HEK293T (cell line): ENCODE measurements at regions not wholly inside any gene's neighbourhood (a gene's known extent, or its start where the extent isn't known, plus 50 kb on each side); places are given as distances from the start of the nearest gene placed in this dataset.

Experiments used
- CTCF ChIA-PET: fragments of 350-600 bp; formaldehyde crosslinking; extraction: SDS; loops from one replicate; lab custom pipeline; 2021; ENCODE audit warnings: antibody characterized with exemption, inconsistent platforms; lab: Yijun Ruan, JAX
- POLR2A ChIA-PET: fragments of 350-600 bp; formaldehyde crosslinking; extraction: SDS; loops from one replicate; lab custom pipeline; 2020; ENCODE audit warnings: antibody characterized with exemption, inconsistent platforms; lab: Yijun Ruan, JAX
- DNase-seq: peaks from one replicate; pipeline ENCODE4 v3.0.0; 2012; ENCODE audit warnings: mixed read lengths; ENCODE audit errors: extremely low spot score
- ARNT ChIP-seq: fragments of 450-650 bp; IDR thresholded peaks from 2 replicates; pipeline ENCODE4 v1.6.1; 2017; ENCODE audit warnings: mild to moderate bottlenecking
- BHLHE40 ChIP-seq: fragments of 450-650 bp; IDR thresholded peaks from 2 replicates; pipeline ENCODE4 v1.6.1; 2016; ENCODE audit warnings: mild to moderate bottlenecking, moderate library complexity, borderline replicate concordance
- CTBP1 ChIP-seq: fragments of 450-650 bp; IDR thresholded peaks from 2 replicates; pipeline ENCODE4 v1.6.1; 2016; ENCODE audit warnings: borderline replicate concordance
- ELF4 ChIP-seq: fragments of 450-650 bp; IDR thresholded peaks from 2 replicates; pipeline ENCODE4 v1.6.1; 2017; ENCODE audit warnings: antibody characterized with exemption
- FOXA1 ChIP-seq: fragments of 450-650 bp; IDR thresholded peaks from 2 replicates; pipeline ENCODE4 v1.6.1; 2016; ENCODE audit warnings: mild to moderate bottlenecking
- FOXK2 ChIP-seq: fragments of 450-650 bp; IDR thresholded peaks from 2 replicates; pipeline ENCODE4 v1.6.1; 2016; ENCODE audit warnings: mild to moderate bottlenecking
- FOXM1 ChIP-seq: fragments of 450-650 bp; IDR thresholded peaks from 2 replicates; pipeline ENCODE4 v1.6.1; 2017; ENCODE audit warnings: mild to moderate bottlenecking, borderline replicate concordance
- HDGF ChIP-seq: fragments of 450-650 bp; IDR thresholded peaks from 2 replicates; pipeline ENCODE4 v1.6.1; 2017; ENCODE audit warnings: antibody characterized with exemption, borderline replicate concordance
- L3MBTL2 ChIP-seq: fragments of 450-650 bp; conservative IDR thresholded peaks from 2 replicates; pipeline ENCODE4 v1.6.1; 2016; ENCODE audit warnings: mild to moderate bottlenecking
- LEF1 ChIP-seq: fragments of 450-650 bp; IDR thresholded peaks from 2 replicates; pipeline ENCODE4 v1.6.1; 2017; ENCODE audit warnings: mild to moderate bottlenecking, borderline replicate concordance
- NFRKB ChIP-seq: fragments of 450-650 bp; IDR thresholded peaks from 2 replicates; pipeline ENCODE4 v1.6.1; 2016; ENCODE audit warnings: mild to moderate bottlenecking, moderate library complexity
- SP1 ChIP-seq: fragments of 450-650 bp; IDR thresholded peaks from 2 replicates; pipeline ENCODE4 v1.6.1; 2017
- SUZ12 ChIP-seq: fragments of 450-650 bp; IDR thresholded peaks from 2 replicates; pipeline ENCODE4 v1.6.1; 2016; ENCODE audit warnings: mild to moderate bottlenecking
- TARDBP ChIP-seq: fragments of 450-650 bp; IDR thresholded peaks from 2 replicates; pipeline ENCODE4 v1.6.1; 2016
- ZNF384 ChIP-seq: fragments of 450-650 bp; IDR thresholded peaks from 2 replicates; pipeline ENCODE4 v1.6.1; 2016
- TF ChIP-seq, protein P1 (sequence below): fragments of 450-650 bp; IDR thresholded peaks from 2 replicates; pipeline ENCODE4 v1.6.1; 2016

DNA sequence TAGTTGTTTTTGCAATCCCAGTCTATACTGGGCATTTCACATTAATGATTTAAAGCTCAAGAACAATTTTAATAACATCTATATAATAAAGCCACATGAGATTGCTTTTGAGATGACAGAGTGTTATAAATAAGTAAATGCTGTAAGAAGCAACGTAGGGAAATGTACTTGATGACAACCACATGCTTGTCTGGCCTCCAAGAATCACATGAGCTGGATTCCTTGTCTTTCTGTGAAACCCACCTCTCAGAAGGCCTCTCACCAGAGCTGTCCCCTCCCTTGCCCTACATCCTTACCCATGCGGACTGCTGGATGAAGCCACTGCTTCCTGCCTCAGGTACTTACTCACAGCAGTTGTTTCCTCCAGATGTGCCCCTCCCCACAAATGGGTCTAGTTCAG is 145.1 kb upstream of the CTTNBP2NL start:
- no peak for DNase-seq
- TF ChIP-seq ZNF384 (no peak), LEF1 (no peak), BHLHE40 (no peak), L3MBTL2 (no peak), HDGF (no peak), NFRKB (no peak), FOXM1 (no peak), SP1 (no peak)
- TF ChIP-seq, protein P1, sequence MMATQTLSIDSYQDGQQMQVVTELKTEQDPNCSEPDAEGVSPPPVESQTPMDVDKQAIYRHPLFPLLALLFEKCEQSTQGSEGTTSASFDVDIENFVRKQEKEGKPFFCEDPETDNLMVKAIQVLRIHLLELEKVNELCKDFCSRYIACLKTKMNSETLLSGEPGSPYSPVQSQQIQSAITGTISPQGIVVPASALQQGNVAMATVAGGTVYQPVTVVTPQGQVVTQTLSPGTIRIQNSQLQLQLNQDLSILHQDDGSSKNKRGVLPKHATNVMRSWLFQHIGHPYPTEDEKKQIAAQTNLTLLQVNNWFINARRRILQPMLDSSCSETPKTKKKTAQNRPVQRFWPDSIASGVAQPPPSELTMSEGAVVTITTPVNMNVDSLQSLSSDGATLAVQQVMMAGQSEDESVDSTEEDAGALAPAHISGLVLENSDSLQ, result no peak
- ChIA-PET CTCF (no interaction called here), POLR2A (no interaction called here)

DNA sequence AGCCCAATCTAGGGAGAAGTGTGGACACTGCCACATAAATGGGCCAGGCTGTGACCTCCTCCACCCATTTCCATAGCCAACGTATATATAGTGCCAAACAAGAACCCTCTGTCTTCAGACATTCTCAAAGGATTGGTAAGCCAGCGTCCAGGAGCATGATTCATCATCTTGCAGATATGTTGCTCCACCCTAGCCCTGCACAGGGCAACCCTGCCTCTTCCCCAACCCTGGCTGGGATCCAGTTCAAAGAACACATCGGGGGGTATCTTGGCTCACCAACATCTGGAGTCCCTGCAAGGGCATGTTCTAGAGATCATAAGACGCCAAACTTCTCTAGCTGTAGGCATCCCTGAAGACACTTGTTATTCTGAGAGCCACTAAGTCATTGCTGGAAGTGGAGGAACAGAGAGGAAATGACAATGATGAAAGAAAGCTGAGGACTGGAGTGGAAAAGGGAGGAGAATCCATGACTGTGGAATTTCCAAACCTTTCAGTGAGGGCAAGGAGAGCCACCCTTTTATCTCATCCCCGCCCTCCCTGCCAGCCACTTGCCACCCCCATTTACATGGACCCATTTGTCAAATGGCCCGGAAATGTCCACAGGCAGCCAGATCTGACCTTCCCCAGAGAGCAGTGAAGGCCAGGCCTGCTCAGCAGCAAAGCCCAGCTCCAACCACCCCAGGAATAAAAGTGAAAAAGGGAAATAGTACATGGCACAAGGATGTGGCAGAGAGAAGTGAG is 144.1 kb upstream of the CTTNBP2NL start:
- no peak for TF ChIP-seq TARDBP
- no peak for TF ChIP-seq SUZ12
- no peak for TF ChIP-seq ARNT
- TF ChIP-seq NFRKB, result no peak
- TF ChIP-seq BHLHE40, result no peak
- no peak for DNase-seq
- POLR2A ChIA-PET, result no interaction called here
- CTCF ChIA-PET, result interaction anchor here (0.6 kb wide), 1 partner anchor 15 kb away, joined by 3 read pairs; no protein-coding TSS in a partner anchor

DNA sequence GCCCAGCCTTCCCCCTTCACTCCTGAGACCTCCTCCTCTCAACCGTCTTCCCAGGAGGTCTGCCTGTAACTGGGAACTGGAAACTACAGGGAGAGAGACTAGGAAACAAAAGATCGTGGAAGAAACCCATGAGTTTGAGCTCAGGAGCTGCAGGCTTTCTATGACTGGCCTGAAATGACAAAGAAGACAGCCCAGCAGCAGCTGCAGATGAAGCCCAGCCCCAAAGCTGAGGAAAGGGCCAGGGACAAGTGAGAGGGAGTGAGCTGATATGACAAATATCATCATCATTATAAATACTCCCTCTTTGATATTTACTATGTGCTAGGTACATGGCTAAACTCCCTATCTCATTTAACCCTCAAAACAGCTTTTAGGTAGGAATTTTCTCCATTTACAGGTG is 142.6 kb upstream of the CTTNBP2NL start:
- DNase-seq, result no peak
- TF ChIP-seq, protein P1, result no peak
- TF ChIP-seq TARDBP (no peak), CTBP1 (no peak), NFRKB (no peak)
- POLR2A ChIA-PET, result no interaction called here
- CTCF ChIA-PET, result no interaction called here

DNA sequence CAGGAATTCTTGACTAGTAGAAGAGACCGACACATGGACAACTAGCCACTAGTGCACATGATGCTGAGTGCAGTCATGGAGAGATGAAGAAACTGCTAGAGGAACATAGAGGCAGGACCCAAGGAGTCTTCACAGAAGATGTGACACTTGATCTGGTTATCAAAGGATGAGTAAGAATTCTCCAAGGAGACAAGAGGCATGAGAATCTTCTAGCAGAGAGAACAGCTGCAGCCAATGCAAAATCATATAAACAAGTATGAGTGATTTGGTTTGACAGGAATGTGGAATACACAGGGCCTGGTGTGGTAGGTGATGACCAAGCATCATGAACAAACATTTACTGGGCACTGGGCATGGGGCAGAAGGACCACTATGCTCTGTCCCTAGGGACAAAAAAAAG is 140.9 kb upstream of the CTTNBP2NL start:
- POLR2A ChIA-PET, result no interaction called here
- CTCF ChIA-PET, result no interaction called here
- DNase-seq, result no peak
- no peak for TF ChIP-seq L3MBTL2
- TF ChIP-seq NFRKB, result no peak
- TF ChIP-seq TARDBP, result no peak
- no peak for TF ChIP-seq LEF1
- no peak for TF ChIP-seq ZNF384
- TF ChIP-seq, protein P1, result no peak
- no peak for TF ChIP-seq BHLHE40
- TF ChIP-seq CTBP1, result no peak
- TF ChIP-seq FOXK2, result no peak
- TF ChIP-seq HDGF, result no peak
- no peak for TF ChIP-seq ARNT
- TF ChIP-seq ELF4, result no peak

DNA sequence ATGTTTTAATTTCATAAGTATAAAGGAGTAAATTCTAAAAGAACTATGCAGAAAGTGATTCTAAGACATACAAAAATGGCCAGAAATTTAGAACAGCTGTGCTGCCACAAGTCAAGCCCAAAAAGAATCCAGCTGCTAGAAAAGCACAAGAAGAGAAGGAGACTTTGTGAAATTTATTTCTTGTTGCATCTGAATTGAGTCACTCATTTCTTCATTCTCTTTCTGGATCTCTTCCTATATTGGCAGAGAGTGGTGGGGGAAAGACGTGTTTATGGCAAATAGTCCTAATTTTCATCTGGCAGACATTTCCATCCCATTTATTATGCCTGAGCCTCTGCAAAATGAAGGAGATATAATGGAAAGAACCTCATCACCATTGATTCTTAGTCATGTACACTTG is 139.6 kb upstream of the CTTNBP2NL start:
- TF ChIP-seq, protein P1, result no peak
- TF ChIP-seq FOXK2 (no peak), ELF4 (no peak), FOXM1 (no peak), HDGF (no peak), L3MBTL2 (no peak), NFRKB (no peak), TARDBP (no peak), BHLHE40 (no peak), CTBP1 (no peak), ARNT (no peak), LEF1 (no peak), SUZ12 (no peak)
- DNase-seq, result no peak
- POLR2A ChIA-PET, result no interaction called here
- CTCF ChIA-PET, result no interaction called here

DNA sequence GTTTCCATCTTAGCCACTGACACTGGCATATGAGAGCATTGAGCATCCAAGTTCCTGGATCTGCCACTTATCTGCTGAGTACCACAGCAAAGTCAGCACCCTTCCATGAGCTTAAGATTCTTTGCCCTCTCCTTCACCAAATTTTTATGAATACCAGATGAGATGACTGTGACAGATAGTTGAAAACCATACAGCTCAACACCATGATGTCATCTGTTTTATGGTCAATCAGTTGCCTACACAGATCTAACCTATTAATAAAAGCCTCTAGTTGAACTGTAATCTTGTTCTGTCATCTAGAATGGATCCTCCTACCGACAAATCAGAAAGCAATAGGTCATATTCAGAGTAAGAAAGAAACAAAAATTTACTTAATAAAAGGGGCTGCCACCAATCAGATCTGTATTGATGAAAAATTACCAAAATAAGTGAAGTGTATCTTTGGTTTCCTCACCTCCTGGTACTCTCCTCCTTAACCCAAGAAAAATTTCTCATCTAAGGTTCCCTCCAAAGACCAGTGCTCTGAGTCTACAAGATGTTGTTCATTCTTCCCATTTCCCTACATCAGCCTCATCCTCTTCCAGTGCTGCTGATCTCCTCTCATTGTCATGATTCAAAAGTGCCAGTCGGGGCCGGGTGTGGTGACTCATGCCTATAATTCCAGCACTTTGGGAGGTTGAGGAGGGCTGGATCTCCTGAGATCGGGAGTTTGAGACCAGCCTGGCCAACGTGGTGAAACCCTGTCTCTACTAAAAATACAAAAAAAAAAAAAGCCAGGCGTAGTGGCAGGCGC is 138.8 kb upstream of the CTTNBP2NL start:
- no peak for TF ChIP-seq HDGF
- TF ChIP-seq, protein P1, result no peak
- TF ChIP-seq L3MBTL2, result no peak
- no peak for TF ChIP-seq CTBP1
- TF ChIP-seq FOXA1, result no peak
- no peak for TF ChIP-seq ZNF384
- no peak for TF ChIP-seq TARDBP
- no peak for TF ChIP-seq SP1
- no peak for TF ChIP-seq ARNT
- no peak for TF ChIP-seq BHLHE40
- TF ChIP-seq SUZ12, result no peak
- no peak for TF ChIP-seq FOXM1
- no peak for TF ChIP-seq LEF1
- TF ChIP-seq ELF4, result no peak
- no peak for TF ChIP-seq FOXK2
- TF ChIP-seq NFRKB, result no peak
- CTCF ChIA-PET, result no interaction called here
- no peak for DNase-seq
- POLR2A ChIA-PET, result no interaction called here
